Effector CD4-positive, alpha-beta T cell (primary cell): ENCODE measurements at regions not wholly inside any gene's neighbourhood (a gene's known extent, or its start where the extent isn't known, plus 50 kb on each side); places are given as distances from the start of the nearest gene placed in this dataset.

Experiments
- DNase-seq: peaks from one replicate; pipeline ENCODE4 v3.0.0-alpha.2; 2020

- DNase-seq: no peak
Measured at GRCh38 chr18:39699340-39699964, 2133.9 kb upstream of the CELF4 start.

DNA sequence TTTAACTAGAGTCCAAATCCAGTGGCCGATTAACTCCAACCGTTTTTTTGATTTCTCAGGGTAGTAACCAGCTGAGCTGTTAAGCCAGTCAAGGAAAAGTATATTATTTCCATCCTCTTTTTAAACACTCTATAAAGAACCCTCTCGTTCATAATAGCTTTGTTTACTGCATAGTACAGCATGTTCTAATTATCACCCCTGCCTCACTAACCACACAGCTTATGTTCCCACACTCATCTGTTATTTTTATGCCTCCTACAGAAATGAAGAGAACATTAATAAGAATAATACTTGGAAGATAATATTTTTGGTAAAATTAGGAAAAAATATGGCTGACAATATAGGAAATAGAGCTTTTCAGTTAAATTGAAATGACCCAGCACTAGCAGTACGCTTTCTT, 2132.8 kb upstream of the CELF4 start:
- DNase-seq: no peak

DNA sequence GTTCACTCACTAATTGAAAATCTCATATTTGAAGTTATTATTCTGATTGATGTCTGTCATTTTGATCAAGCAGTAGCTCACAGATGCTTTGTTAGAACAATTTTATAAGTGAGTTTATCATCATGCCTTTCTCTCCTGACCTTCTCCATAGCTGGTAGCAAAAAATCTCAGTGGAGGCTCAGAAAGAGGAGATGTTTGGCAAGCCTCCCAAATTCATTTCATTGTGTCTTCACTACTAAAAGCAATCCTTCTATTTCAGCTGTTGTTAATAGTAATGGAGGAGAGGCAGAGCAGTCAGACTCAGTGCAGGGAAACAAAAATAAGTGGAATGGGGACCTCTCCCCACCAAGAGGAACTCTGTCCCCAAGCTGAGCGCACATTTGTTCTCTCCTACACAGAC, 2127.8 kb upstream of the CELF4 start:
- DNase-seq: no peak

GRCh38 chr18:39692367-39693015, 2126.9 kb upstream of the CELF4 start:
- no peak for DNase-seq

DNA sequence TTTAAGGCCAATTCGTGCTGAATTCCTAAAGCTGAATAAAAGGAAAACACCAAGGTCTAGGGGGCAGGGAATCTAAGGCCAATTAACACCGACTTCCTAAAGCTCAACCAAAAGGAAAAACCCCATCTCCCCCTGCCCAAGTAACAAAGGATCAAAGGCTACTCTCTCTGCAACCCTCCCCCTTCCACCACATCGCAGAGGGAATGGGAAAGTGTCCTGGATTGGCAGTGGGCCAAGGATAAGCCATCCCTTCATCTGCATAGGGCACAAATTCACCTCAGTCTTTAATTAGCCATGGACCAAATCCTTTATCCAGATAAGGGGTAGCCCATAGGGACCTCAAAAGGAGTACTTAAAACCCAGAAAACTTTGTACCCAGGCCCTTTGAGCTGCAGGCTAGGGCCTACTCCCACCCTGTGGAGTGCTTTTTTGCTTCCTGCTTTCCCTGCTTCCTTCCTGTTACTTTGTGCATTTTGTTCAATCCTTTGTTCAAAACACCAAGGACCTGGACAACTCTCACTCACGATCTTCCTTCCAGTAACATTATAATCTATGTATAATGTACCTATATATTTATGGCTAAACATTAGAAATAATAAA, 2119.8 kb upstream of the CELF4 start:
- no peak for DNase-seq

GRCh38 chr18:39681061-39681460, 2115.5 kb upstream of the CELF4 start:
- DNase-seq: no peak

DNA sequence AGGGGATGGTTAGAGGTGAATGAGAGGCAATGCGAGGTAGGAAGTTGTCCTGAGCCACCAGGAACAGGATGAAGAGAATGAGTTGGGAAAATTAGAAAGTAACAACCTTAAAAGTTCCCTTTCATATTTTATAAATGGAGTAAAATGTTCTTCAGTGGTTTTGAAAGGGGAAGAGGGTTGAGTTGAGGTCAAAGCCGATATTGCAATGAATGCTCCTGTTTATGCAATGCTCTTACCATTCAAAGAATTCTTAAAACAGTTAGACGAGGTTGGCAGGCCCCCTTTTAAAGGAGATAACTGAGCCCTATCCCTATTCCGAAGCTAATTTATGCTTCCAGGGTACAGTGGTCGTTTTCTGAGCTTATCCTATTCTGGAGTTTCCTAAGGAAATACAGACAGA, 2110.3 kb upstream of the CELF4 start:
- DNase-seq: no peak

- DNase-seq: no peak
Measured at GRCh38 chr18:39675368-39675767, 2109.8 kb upstream of the CELF4 start.

GRCh38 chr18:39672171-39672570, 2106.6 kb upstream of the CELF4 start:
- DNase-seq: no peak

GRCh38 chr18:39667905-39668304, 2102.3 kb upstream of the CELF4 start:
- DNase-seq: no peak

DNA sequence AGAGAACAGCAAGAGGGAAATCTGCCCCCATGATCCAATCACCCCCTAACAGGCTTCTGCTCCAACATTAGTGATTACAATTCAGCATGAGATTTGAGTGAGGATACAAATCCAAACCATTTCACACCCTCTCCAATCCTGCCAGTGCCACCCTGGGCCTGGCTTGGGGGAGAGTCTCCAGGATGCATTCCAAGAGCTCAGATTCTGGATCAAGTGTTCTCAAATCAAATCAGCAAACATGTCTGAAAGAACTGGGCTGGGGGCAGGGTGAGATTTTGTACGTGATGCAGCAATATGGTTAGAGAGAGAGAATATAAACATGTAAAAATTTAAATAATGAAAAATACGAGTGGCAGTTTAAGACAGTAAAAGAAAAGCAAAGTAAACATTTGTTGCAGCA, 2100.9 kb upstream of the CELF4 start:
- no peak for DNase-seq

- no peak for DNase-seq
Measured at GRCh38 chr18:39661856-39662366, 2096.3 kb upstream of the CELF4 start.

- no peak for DNase-seq
Measured at GRCh38 chr18:39660141-39660540, 2094.5 kb upstream of the CELF4 start.

GRCh38 chr18:39655341-39655740, 2089.7 kb upstream of the CELF4 start:
- no peak for DNase-seq

DNA sequence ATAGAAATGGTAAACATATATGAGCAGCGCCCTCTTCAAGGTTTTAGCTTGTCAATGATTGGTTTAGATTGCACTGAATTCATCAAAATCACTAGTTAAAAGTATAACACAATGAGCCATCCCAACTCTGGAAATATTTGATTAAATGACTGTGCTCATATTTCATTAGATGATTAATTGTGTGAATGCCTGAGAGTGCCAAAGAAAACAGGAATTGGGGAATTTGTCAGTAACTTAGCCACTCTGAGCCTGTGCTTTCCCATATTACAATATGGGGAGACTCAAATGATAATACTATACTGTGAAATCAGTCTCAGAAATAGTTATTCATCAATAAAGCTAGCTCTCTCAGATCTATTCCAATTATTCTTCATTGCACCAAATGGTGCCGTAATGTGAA, 2087.6 kb upstream of the CELF4 start:
- no peak for DNase-seq

GRCh38 chr18:39648616-39649015, 2083.0 kb upstream of the CELF4 start:
- DNase-seq: no peak

- DNase-seq: no peak
Measured at GRCh38 chr18:39647627-39648534, 2082.3 kb upstream of the CELF4 start.

DNA sequence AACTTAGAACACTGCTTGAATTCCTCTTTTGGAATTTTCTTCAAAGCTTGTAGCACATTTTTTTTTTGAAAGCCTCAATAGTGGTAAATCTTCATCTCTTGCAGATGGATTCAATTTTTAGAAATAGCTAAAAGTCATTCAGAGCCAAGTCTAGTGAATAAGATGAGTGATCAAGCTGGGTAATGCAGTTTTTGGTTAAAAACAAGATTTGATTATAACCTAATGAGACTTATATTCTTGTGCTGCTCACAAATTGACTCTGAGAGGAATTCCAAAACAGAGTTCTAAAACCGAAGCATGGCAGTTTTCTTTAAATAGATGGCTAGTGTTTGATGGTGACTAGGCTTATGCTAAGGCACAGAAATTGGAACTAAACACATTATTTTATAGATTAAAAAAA, 2072.6 kb upstream of the CELF4 start:
- no peak for DNase-seq

DNA sequence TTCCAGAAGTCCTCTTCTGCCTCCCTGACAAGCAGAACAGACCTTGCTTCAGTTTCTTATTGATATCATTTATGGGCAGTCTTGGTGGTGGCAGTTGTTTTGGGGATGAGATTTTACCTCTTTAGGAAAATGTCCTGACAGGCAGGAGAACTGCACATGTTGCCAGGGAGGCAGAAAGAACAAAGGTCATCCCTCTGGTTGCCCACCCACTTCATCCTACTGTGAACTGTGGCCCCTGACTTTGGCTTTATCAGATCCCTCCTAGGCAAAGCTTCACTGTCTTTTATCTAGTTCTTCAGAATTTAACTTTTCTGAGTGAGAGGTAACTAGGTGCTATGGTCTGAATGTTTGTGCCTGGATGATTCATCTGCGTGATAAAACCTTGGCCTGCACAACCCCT, 2071.3 kb upstream of the CELF4 start:
- DNase-seq: no peak

DNA sequence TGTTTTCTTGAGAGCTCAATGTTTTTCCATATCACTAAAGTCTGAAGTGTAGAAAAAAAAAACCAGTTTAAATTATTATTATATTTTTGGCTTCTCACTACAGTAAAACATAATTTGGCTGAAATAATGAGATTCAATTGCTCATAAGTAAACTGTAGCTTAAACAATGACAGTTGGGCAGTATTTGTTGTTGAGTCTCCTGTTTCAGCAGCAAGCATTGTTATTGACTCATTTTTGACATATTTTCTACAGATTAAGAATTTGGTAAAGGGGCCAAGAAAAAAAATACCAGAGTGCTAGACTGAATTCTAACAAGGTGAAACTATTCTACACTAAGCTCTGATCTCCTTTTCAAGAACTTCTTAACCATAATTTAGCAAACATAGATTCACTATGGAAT, 2070.4 kb upstream of the CELF4 start:
- no peak for DNase-seq

GRCh38 chr18:39635192-39635591, 2069.6 kb upstream of the CELF4 start:
- DNase-seq: no peak

DNA sequence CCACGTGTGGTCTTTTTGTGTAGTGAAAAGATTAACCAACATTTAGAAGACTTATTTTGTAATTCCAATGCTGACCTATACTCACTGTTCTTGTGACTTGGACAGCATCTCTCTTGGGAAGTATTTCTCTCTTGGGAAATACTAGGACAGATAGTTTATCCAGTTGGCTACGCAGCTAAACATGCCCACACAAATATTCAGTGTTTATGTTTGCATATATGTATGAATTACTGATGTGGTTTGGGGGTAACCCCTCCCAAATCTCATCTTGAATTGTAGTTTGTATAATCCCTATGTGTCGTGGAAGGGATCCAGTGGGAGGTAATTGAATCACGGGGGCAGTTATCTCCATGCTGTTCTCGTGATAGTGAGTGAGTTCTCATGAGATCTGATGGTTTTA, 2062.3 kb upstream of the CELF4 start:
- no peak for DNase-seq

GRCh38 chr18:39624961-39625360, 2059.4 kb upstream of the CELF4 start:
- DNase-seq: no peak
